Small intestine (tissue), 7 donors: ENCODE measurements at regions not wholly inside any gene's neighbourhood (a gene's known extent, or its start where the extent isn't known, plus 50 kb on each side); places are given as distances from the start of the nearest gene placed in this dataset.
"Not testable (repeated sequence)": the region's sequence is repeated elsewhere in the genome, so short reads cannot be mapped to it uniquely, and the experiment has no call there.

Experiments
- DNase-seq, 2 donors: peaks; one replicate each; pipeline versions ENCODE4 v3.0.0 to v3.0.0-alpha.2; 2013
- FAIRE-seq: peaks from 2 replicates; lab custom pipeline; 2012; peaks lifted over from hg19 to GRCh38; lab: Jason Lieb, UNC
- H3K27ac ChIP-seq, 3 donors: one replicate each; pipeline ENCODE4 v1.5.1; 2013; ENCODE audit warnings: low read length in 2 of 3, mild to moderate bottlenecking in 2 of 3, control low read depth in 1 of 3, inconsistent platforms in 1 of 3, low read depth in 1 of 3, moderate library complexity in 1 of 3
- H3K27me3 ChIP-seq, 3 donors: one replicate each; pipeline ENCODE4 v1.6.1; 2013; ENCODE audit warnings: low read length in 3 of 3, inconsistent platforms in 1 of 3; ENCODE audit not compliant: control insufficient read depth in 3 of 3, insufficient read depth in 3 of 3
- H3K36me3 ChIP-seq, 3 donors: one replicate each; pipeline ENCODE4 v1.6.1; 2013; ENCODE audit warnings: low read length in 3 of 3, inconsistent platforms in 1 of 3, low read depth in 1 of 3, mild to moderate bottlenecking in 1 of 3, moderate library complexity in 1 of 3; ENCODE audit not compliant: control insufficient read depth in 3 of 3, insufficient read depth in 2 of 3
- H3K4me1 ChIP-seq, 3 donors: one replicate each; pipeline ENCODE4 v1.6.1; 2013; ENCODE audit warnings: low read length in 2 of 3, inconsistent platforms in 1 of 3, low read depth in 1 of 3, mild to moderate bottlenecking in 1 of 3, moderate library complexity in 1 of 3; ENCODE audit not compliant: control insufficient read depth in 3 of 3, insufficient read depth in 2 of 3
- H3K4me3 ChIP-seq, 3 donors: one replicate each; pipeline ENCODE4 v1.5.1; 2013; ENCODE audit warnings: low read length in 3 of 3, control low read depth in 1 of 3, inconsistent platforms in 1 of 3, low read depth in 1 of 3, mild to moderate bottlenecking in 1 of 3, moderate library complexity in 1 of 3
- H3K9me3 ChIP-seq, 2 donors: one replicate each; pipeline ENCODE4 v1.6.1; 2013; ENCODE audit warnings: low read depth in 1 of 2, low read length in 1 of 2; ENCODE audit not compliant: control insufficient read depth in 2 of 2, insufficient read depth in 1 of 2
- WGBS, 3 donors: extraction: QIAGEN DNeasy Blood & Tissue Kit; methylation state at CpG; one replicate each; pipeline ENCODE4 v1.1.7; 2013; 5-methylcytosine and 5-hydroxymethylcytosine counted together
- donor health status: healthy with polysubstance abuse.
- donor health status: control.
- donor health status: control.
- donor health status: Bipolar disorder and iron deficiency.
- donor health status: healthy.

GRCh38 chr9:615756-616155 is 225.7 kb upstream of the DMRT1 start:
- no peaks in the 10 kb centered on the region for H3K27me3 ChIP-seq
- DNase-seq: no peak
- peaks cover 0 to 3% (median 0%) of the 10 kb centered on the region in 3 donors for H3K36me3 ChIP-seq
- no peak for FAIRE-seq
- no peak overlapping the region for H3K4me3 ChIP-seq
- 73 to 89% (median 85%) methylated on average over 3 of the region's 3 CpGs for WGBS, 3 donors
- H3K9me3 ChIP-seq: no peaks in the 10 kb centered on the region
- no peak overlapping the region for H3K27ac ChIP-seq
- peaks cover 0 to 10% (median 3%) of the 10 kb centered on the region in 3 donors for H3K4me1 ChIP-seq

GRCh38 chr9:616694-617093 is 224.8 kb upstream of the DMRT1 start:
- no peaks in the 10 kb centered on the region for H3K27me3 ChIP-seq
- no peaks in the 10 kb centered on the region for H3K9me3 ChIP-seq
- H3K27ac ChIP-seq: no peak overlapping the region
- H3K36me3 ChIP-seq: peaks cover 0 to 6% (median 0%) of the 10 kb centered on the region in 3 donors
- H3K4me1 ChIP-seq: peaks cover 0 to 10% (median 3%) of the 10 kb centered on the region in 3 donors
- FAIRE-seq (no peak), DNase-seq (no peak)
- no peak overlapping the region for H3K4me3 ChIP-seq
- WGBS, 3 donors: 65 to 70% (median 67%) methylated on average over 4 of the region's 4 CpGs

- Histone ChIP-seq H3K4me1 (peaks cover 0 to 6% (median 3%) of the 10 kb centered on the region in 3 donors), H3K27ac (no peak overlapping the region), H3K4me3 (no peak overlapping the region), H3K36me3 (peaks cover 0 to 6% (median 2%) of the 10 kb centered on the region in 3 donors), H3K27me3 (no peaks in the 10 kb centered on the region), H3K9me3 (no peaks in the 10 kb centered on the region)
- DNase-seq (no peak), FAIRE-seq (no peak)
- WGBS, 3 donors: 88 to 95% (median 94%) methylated on average over 7 of the region's 7 CpGs
These were observed 223.9 kb upstream of the DMRT1 start for GRCh38 chr9:617445-618085.

GRCh38 chr9:618478-618877 is 223.0 kb upstream of the DMRT1 start:
- peaks cover 0 to 3% (median 3%) of the 10 kb centered on the region in 3 donors for H3K4me1 ChIP-seq
- H3K36me3 ChIP-seq: peaks cover 0 to 6% (median 2%) of the 10 kb centered on the region in 3 donors
- H3K9me3 ChIP-seq: no peaks in the 10 kb centered on the region
- H3K4me3 ChIP-seq: no peak overlapping the region
- H3K27me3 ChIP-seq: no peaks in the 10 kb centered on the region
- H3K27ac ChIP-seq: no peak overlapping the region
- no peak for DNase-seq
- 91 to 95% (median 91%) methylated on average over 5 of the region's 5 CpGs for WGBS, 3 donors
- FAIRE-seq: no peak

GRCh38 chr9:621201-621855 is 220.2 kb upstream of the DMRT1 start:
- no peaks in the 10 kb centered on the region for H3K27me3 ChIP-seq
- peaks cover 0 to 6% (median 2%) of the 10 kb centered on the region in 3 donors for H3K36me3 ChIP-seq
- WGBS, 3 donors: 76 to 81% (median 80%) methylated on average over 10 of the region's 10 CpGs
- H3K4me1 ChIP-seq: peaks cover 0 to 3% (median 0%) of the 10 kb centered on the region in 3 donors
- no peak overlapping the region for H3K27ac ChIP-seq
- H3K9me3 ChIP-seq: no peaks in the 10 kb centered on the region
- no peak for DNase-seq
- no peak for FAIRE-seq
- H3K4me3 ChIP-seq: no peak overlapping the region

DNA sequence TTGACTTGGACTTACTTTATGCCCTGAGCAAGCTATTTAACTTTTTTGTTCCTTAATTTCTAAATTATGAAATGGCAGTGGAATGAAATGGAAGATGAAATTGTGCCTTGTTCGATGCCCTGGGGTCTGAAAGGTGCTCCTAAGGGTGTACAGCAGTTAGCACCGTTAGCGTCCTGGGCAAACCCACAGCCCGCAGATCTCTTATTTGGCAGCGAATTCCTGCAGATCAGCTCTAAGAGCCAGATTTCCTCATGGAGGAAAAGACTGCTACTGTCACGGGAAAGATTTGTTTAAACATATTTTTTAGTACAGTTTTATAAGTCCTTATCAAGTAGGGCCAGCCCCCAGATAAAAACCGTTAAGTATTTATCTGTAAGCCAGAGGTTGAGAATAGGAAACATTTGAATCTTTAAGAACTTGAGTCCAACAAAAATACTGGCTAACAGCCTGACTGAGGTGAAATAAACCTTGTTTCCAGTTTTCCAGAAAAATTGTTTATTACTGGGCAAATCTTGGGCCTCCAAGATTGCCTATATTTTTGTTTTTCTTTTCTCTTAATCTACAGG is 216.5 kb upstream of the DMRT1 start:
- peaks cover 0 to 3% (median 2%) of the 10 kb centered on the region in 3 donors for H3K36me3 ChIP-seq
- H3K9me3 ChIP-seq: no peaks in the 10 kb centered on the region
- FAIRE-seq (no peak), DNase-seq (no peak)
- H3K27ac ChIP-seq: no peak overlapping the region
- H3K4me3 ChIP-seq: no peak overlapping the region
- H3K4me1 ChIP-seq: no peaks in the 10 kb centered on the region
- H3K27me3 ChIP-seq: no peaks in the 10 kb centered on the region
- WGBS, 3 donors: 47 to 52% (median 49%) methylated on average over 7 of the region's 7 CpGs

- H3K36me3 ChIP-seq: peaks cover 0 to 3% (median 2%) of the 10 kb centered on the region in 3 donors
- DNase-seq (no peak), FAIRE-seq (no peak)
- 16 to 29% (median 17%) methylated on average over 3 of the region's 3 CpGs for WGBS, 3 donors
- H3K27me3 ChIP-seq: no peaks in the 10 kb centered on the region
- H3K4me3 ChIP-seq: no peak overlapping the region
- H3K4me1 ChIP-seq: no peaks in the 10 kb centered on the region
- peak overlapping the region in 1 of 3 donors; percentile 68 for H3K27ac ChIP-seq
- no peaks in the 10 kb centered on the region for H3K9me3 ChIP-seq
These were observed 215.9 kb upstream of the DMRT1 start for GRCh38 chr9:625613-626012.

- H3K27me3 ChIP-seq, DNase-seq, FAIRE-seq, H3K9me3 ChIP-seq, H3K4me3 ChIP-seq, H3K4me1 ChIP-seq, H3K36me3 ChIP-seq: not testable (repeated sequence)
- WGBS, 3 donors: 73 to 91% (median 91%) methylated on average over 9 of the region's 9 CpGs
- peak overlapping the region in 1 of 3 donors; percentile 68 for H3K27ac ChIP-seq
These were observed 215.4 kb upstream of the DMRT1 start for GRCh38 chr9:626114-626513.
